ENCODE measurements at regions not wholly inside any gene's neighbourhood (a gene's known extent, or its start where the extent isn't known, plus 50 kb on each side); places are given as distances from the start of the nearest gene placed in this dataset.

- no peak overlapping the region for H3K4me3 Mint-ChIP-seq
- no peaks in the 10 kb centered on the region for H3K4me1 Mint-ChIP-seq (ENCODE audit: low read depth)
- H3K27me3 Mint-ChIP-seq (ENCODE audit: insufficient read depth) = no peaks in the 10 kb centered on the region
- no peak for TF ChIP-seq CTCF (IDR thresholded peaks at IDR 0.05)
- H3K36me3 Mint-ChIP-seq (ENCODE audit: low read depth) = no peaks in the 10 kb centered on the region; the same call in 1 of the 2 replicates
- no peak for DNase-seq
- no peak overlapping the region for H3K27ac Mint-ChIP-seq
- peaks cover 29% of the 10 kb centered on the region for H3K9me3 Mint-ChIP-seq
Observed at GRCh38 chr5:156120777-156121176, 206.2 kb upstream of the SGCD start.

- H3K4me1 Mint-ChIP-seq (ENCODE audit: low read depth) = no peaks in the 10 kb centered on the region
- no peak overlapping the region for H3K4me3 Mint-ChIP-seq
- H3K9me3 Mint-ChIP-seq = peaks cover 26% of the 10 kb centered on the region
- H3K36me3 Mint-ChIP-seq (ENCODE audit: low read depth) = no peaks in the 10 kb centered on the region; the same call in 1 of the 2 replicates
- TF ChIP-seq CTCF (IDR thresholded peaks at IDR 0.05) = no peak
- DNase-seq = no peak
- no peaks in the 10 kb centered on the region for H3K27me3 Mint-ChIP-seq (ENCODE audit: insufficient read depth)
- no peak overlapping the region for H3K27ac Mint-ChIP-seq
Observed at GRCh38 chr5:156121234-156121633, 205.7 kb upstream of the SGCD start.

- no peak for TF ChIP-seq CTCF (IDR thresholded peaks at IDR 0.05)
- H3K36me3 Mint-ChIP-seq (ENCODE audit: low read depth) = no peaks in the 10 kb centered on the region; the same call in 1 of the 2 replicates
- H3K4me1 Mint-ChIP-seq (ENCODE audit: low read depth) = no peaks in the 10 kb centered on the region
- H3K27ac Mint-ChIP-seq = no peak overlapping the region
- no peak for DNase-seq
- H3K9me3 Mint-ChIP-seq = peaks cover 20% of the 10 kb centered on the region
- H3K4me3 Mint-ChIP-seq = no peak overlapping the region
- H3K27me3 Mint-ChIP-seq (ENCODE audit: insufficient read depth) = no peaks in the 10 kb centered on the region
Observed at GRCh38 chr5:156121882-156122281, 205.1 kb upstream of the SGCD start.

- no peak for DNase-seq
- no peaks in the 10 kb centered on the region; the same call in 1 of the 2 replicates for H3K36me3 Mint-ChIP-seq (ENCODE audit: low read depth)
- no peak overlapping the region for H3K4me3 Mint-ChIP-seq
- H3K4me1 Mint-ChIP-seq (ENCODE audit: low read depth) = no peaks in the 10 kb centered on the region
- TF ChIP-seq CTCF (IDR thresholded peaks at IDR 0.05) = no peak
- H3K27ac Mint-ChIP-seq = no peak overlapping the region
- no peaks in the 10 kb centered on the region for H3K27me3 Mint-ChIP-seq (ENCODE audit: insufficient read depth)
- peaks cover 22% of the 10 kb centered on the region for H3K9me3 Mint-ChIP-seq
Observed at GRCh38 chr5:156124708-156125107, 202.3 kb upstream of the SGCD start.

- Mint-ChIP-seq H3K27ac (no peak overlapping the region), H3K27me3 (ENCODE audit: insufficient read depth) (no peaks in the 10 kb centered on the region)
Observed at GRCh38 chr5:156125118-156125517, 201.8 kb upstream of the SGCD start.

More at GRCh38 chr5:156125118-156125517, 201.8 kb upstream of the SGCD start:
- TF ChIP-seq CTCF (IDR thresholded peaks at IDR 0.05) = no peak
- no peak overlapping the region for H3K4me3 Mint-ChIP-seq
- peaks cover 22% of the 10 kb centered on the region for H3K9me3 Mint-ChIP-seq
- H3K4me1 Mint-ChIP-seq (ENCODE audit: low read depth) = no peaks in the 10 kb centered on the region
- no peak for DNase-seq
- H3K36me3 Mint-ChIP-seq (ENCODE audit: low read depth) = no peaks in the 10 kb centered on the region; the same call in 1 of the 2 replicates
